Mucosa of stomach (tissue), 1 donor: ENCODE measurements at regions not wholly inside any gene's neighbourhood (a gene's known extent, or its start where the extent isn't known, plus 50 kb on each side); places are given as distances from the start of the nearest gene placed in this dataset.

Source experiments
- H3K27me3 ChIP-seq: one replicate; pipeline ENCODE4 v1.7.0; 2013; ENCODE audit warnings: mild to moderate bottlenecking, low read length; ENCODE audit not compliant: control insufficient read depth, insufficient read depth
- H3K36me3 ChIP-seq: one replicate; pipeline ENCODE4 v1.7.0; 2013; ENCODE audit warnings: low read length; ENCODE audit not compliant: control insufficient read depth, insufficient read depth
- H3K4me1 ChIP-seq: one replicate; pipeline ENCODE4 v1.7.0; 2013; ENCODE audit warnings: mild to moderate bottlenecking, low read length; ENCODE audit not compliant: control insufficient read depth, insufficient read depth
- H3K4me3 ChIP-seq: one replicate; pipeline ENCODE4 v1.7.0; 2013; ENCODE audit warnings: low read length
- H3K9ac ChIP-seq: one replicate; pipeline ENCODE4 v1.7.0; 2013; ENCODE audit warnings: mild to moderate bottlenecking, low read length, moderate library complexity
- H3K9me3 ChIP-seq: one replicate; pipeline ENCODE4 v1.7.0; 2013; ENCODE audit warnings: mild to moderate bottlenecking, low read length, moderate library complexity; ENCODE audit not compliant: control insufficient read depth
- donor health status: Pancreatic carcinoma.

DNA sequence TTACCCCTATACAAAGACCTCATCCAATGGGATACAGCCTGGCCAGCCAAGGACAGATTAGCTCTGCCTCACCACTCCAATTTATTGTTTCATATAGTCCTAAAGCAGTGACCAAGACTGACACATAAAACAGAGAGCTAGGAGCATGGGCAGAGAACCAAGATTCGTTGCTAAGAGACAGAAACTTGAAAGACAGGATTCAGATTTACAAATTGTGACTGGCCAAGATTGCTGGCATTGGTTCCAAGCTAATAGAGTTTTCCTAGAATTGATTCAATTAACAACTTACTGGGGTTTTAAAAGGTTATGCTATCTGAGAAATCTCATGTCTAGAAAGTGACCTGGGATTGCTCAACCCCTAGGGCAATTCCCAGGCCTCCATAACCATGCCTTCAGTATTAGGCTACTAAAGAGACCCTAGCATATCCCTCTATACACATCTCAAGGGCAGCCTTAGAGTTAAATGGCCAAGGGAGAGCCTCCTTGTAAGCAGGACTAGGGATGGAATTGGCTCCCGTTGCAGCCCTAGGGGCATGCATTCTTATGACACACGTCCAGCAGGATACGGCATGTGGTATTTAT, 75.6 kb downstream of the ICOS start:
- no peaks in the 10 kb centered on the region for H3K9me3 ChIP-seq
- H3K27me3 ChIP-seq, result no peaks in the 10 kb centered on the region
- H3K4me3 ChIP-seq, result no peak overlapping the region
- H3K9ac ChIP-seq, result no peak overlapping the region
- no peaks in the 10 kb centered on the region for H3K36me3 ChIP-seq
- peaks cover 12% of the 10 kb centered on the region for H3K4me1 ChIP-seq

DNA sequence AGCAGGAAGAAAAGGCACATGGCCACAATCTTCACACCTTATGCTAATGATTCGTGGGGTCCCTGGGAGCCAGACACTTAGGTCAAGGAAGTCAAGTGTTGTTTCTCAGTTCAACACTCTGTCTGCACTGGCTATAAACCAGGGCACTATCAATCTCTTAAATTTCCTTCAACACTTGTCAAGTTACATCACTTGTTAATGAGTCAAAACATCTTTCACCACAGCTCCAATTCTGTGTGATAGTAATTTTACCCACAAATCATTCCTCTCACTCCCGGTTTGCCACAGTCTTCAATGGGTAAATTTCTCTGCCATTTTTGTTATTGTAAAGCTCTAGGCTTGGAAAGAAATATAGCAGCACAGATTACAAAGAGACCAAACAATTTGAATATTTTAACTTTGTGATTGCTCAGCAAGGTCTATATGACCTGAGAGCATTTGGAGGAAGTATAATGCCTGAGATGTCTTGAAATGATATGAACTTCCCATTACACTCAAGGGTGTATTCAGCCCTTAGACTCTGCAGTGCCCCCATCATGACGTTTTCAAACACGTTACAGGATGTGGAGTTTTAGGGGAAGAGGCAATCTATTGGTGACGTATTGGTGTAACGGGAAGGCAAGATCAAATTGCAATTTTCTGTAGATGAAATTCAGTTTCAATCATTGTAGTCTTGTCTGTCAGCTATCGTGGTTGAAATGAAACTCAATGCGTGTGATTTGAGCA, 78.7 kb downstream of the ICOS start:
- no peak overlapping the region for H3K9ac ChIP-seq
- H3K36me3 ChIP-seq, result no peaks in the 10 kb centered on the region
- no peaks in the 10 kb centered on the region for H3K9me3 ChIP-seq
- H3K4me3 ChIP-seq, result no peak overlapping the region
- H3K4me1 ChIP-seq, result peaks cover 12% of the 10 kb centered on the region
- no peaks in the 10 kb centered on the region for H3K27me3 ChIP-seq

DNA sequence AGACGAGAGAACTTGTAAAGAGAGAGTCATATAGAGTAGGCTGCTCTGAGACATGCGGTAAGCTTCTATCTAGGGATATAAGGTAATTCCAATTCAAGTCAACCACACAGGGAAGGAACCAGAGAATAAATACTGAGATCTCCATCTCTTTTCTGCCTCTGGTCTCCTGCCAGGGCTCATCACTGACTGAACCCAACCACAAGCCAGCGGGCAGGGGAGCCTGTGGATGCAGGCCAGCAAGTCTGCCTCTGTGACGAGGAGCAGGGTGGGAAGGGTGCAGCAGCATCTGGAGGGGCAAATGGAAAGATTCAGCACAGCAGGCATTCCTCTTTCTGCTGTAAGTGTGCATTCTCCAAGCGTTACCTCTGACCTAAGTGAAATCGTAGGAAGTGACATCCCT, 82.2 kb downstream of the ICOS start:
- Histone ChIP-seq H3K27me3 (no peaks in the 10 kb centered on the region), H3K9me3 (no peaks in the 10 kb centered on the region), H3K4me1 (no peaks in the 10 kb centered on the region), H3K4me3 (no peak overlapping the region), H3K36me3 (no peaks in the 10 kb centered on the region), H3K9ac (no peak overlapping the region)

DNA sequence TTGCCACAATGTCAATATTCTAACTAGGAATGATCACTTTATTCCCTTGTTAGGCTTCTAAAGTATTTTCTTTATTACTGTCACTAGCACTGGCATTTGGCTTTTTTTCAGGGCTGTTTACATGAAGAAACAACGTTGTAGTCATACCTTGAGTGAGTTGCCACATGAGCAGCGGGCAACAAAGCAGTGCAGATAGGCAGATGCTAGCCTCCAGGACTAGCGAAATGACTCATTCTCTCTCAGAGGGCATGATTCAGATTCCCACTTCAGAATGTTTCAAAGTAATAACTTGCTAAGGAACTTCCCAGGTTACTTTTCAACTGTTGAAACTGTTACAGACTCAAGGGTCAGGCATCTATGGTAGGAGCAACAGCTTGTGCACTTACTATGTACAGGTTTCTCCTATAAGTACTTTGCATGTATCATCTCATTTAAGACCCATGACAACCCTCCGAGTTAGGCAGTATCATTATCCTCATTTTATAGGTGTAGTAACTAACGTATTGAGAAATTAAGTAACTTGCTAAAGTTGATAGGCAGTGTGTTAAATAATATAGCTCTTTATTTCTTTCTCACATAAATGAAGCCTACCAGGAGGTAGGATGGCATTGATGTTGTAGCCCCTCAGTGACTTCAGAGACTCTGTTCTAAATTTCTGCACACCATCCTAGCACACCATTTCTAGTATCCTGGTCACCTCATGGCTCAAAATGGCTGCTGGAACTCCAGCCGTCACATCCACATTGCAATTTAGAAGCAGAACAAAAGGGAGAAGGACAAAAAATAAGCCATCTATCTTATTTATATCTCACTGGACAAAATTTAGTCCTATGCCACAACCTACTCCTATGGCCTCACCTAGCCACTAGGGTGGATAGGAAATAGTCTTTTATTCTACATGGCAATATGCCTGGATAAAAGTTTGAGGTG, 83.3 kb downstream of the ICOS start:
- H3K4me1 ChIP-seq, result no peaks in the 10 kb centered on the region
- H3K9me3 ChIP-seq, result no peaks in the 10 kb centered on the region
- no peak overlapping the region for H3K9ac ChIP-seq
- H3K36me3 ChIP-seq, result no peaks in the 10 kb centered on the region
- no peak overlapping the region for H3K4me3 ChIP-seq
- H3K27me3 ChIP-seq, result no peaks in the 10 kb centered on the region

DNA sequence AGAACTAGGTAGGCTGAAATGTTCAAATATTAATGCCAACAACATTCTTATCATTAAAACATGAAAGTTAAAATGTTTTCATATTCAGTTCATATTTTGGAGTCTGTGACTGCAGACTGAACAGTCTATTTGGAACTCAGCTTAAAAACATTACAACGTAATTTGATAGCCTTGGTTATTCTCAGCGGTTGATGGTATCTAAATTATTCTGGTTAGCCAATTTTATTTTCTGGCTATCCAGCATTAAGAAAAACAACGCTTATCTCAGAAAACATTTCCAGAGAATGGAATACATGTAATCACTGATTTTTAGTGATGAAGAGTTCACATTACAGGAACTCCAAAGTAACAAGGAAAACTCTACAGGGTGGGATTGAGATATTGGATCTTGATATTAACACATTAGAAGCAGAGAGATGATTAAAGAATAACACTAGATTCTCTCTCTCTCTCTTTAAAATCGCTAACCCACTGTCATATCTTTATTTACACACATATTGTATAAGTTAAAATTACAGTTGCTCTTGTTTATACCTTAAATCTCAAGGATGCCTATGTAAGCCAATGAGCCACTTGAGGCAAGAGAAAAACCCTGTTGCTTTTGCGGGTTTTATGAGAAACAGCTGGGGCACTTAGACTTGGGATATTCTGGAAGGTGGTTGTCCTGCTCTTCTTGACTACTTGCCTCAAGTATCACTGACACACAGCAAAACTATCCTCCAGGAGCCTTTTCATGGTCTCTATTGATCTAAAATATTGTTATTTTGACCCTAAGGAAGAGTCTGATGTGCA, 84.9 kb downstream of the ICOS start:
- Histone ChIP-seq H3K4me3 (no peak overlapping the region), H3K9ac (no peak overlapping the region), H3K9me3 (no peaks in the 10 kb centered on the region), H3K36me3 (no peaks in the 10 kb centered on the region), H3K4me1 (no peaks in the 10 kb centered on the region), H3K27me3 (no peaks in the 10 kb centered on the region)

DNA sequence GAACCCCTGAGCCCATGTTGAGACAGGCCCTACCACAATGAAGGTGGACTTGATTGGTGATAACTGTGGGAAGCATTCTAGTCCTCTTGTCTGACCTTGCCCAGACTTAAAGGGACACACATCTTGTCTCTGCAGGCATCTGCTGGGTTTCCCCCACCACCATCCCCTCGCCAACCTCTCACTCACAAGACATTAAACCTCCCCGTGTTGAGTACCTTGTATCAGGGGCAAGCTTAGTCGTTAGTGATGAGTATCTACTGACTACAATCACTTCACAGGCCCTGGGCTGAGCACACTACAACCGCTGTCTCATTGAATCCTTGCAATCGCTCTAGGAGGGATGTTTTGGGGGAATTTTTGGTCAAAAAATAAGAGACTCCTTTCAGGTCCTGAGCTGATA, 86.0 kb downstream of the ICOS start:
- H3K9me3 ChIP-seq, result no peaks in the 10 kb centered on the region
- no peak overlapping the region for H3K4me3 ChIP-seq

DNA sequence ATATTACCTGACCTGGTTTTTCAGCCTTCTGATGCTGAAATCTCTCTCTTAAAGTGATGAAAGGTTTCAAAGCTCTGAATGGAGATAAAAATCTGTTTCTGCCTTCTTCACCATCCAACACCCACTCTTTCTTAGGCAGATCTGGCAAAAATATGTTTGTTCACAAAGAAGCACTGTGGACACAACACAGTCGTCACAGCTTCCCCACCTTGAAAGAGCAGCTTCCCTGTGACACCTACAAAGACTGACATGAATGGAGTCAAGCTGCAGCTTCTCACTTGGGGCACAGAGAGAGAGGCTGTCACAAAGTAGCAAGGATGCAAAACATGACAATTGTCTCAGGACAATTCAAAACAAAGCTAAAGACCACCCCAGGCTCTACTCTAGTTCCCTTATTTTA, 86.5 kb downstream of the ICOS start:
- Histone ChIP-seq H3K9me3 (no peaks in the 10 kb centered on the region), H3K4me1 (no peaks in the 10 kb centered on the region), H3K27me3 (no peaks in the 10 kb centered on the region), H3K4me3 (no peak overlapping the region), H3K9ac (no peak overlapping the region), H3K36me3 (no peaks in the 10 kb centered on the region)

More for the DNA sequence above, 86.0 kb downstream of the ICOS start:
- H3K36me3 ChIP-seq, result no peaks in the 10 kb centered on the region
- H3K27me3 ChIP-seq, result no peaks in the 10 kb centered on the region
- H3K4me1 ChIP-seq, result no peaks in the 10 kb centered on the region
- H3K9ac ChIP-seq, result no peak overlapping the region

DNA sequence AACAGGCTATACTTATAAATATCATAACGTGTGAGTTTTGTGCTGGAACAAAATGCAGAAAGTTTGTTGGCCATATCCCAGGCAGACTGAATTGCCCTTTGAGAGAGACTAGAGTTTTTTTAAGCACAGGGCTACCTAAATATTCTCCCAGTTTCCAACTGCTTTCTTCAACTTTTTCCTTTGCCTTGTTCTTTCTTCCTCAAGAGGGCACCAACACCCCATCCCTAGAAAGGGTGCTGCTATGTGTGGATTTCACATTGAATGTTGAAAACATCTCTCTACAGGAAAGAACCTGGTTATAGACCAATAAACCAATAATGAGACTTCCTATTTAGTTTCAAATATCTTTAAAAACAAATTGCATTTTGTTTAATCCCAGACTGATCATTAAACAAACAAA, 87.9 kb downstream of the ICOS start:
- no peaks in the 10 kb centered on the region for H3K27me3 ChIP-seq
- no peaks in the 10 kb centered on the region for H3K9me3 ChIP-seq
- no peak overlapping the region for H3K9ac ChIP-seq
- H3K36me3 ChIP-seq, result no peaks in the 10 kb centered on the region
- no peaks in the 10 kb centered on the region for H3K4me1 ChIP-seq
- H3K4me3 ChIP-seq, result no peak overlapping the region

DNA sequence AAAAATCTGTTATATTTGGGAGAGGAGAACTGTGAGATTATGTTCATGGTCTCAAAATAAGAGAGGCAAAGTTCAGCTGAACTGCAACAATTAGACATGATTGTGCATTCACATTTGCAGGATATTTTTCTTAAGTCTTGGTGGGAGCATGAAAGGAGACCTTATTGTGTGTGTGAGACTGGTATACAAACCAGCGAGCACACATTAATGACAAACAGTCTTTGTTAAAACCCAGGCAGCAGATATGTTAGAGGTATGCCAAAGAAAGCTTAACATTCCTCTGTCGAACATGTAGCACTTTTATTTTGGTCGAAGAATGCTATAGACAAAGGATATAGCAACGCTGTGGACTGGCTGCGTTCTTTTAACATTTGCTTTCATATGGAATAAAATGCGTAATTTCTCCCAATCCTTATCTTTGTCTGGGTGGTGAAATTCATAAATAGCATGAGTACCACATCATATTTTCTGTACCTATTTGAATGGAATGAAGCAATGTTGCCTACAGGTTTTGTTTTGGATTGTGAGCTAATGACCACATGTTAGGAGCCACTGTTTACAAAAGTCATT, 88.4 kb downstream of the ICOS start:
- Histone ChIP-seq H3K27me3 (no peaks in the 10 kb centered on the region), H3K9me3 (no peaks in the 10 kb centered on the region), H3K36me3 (no peaks in the 10 kb centered on the region), H3K4me3 (no peak overlapping the region), H3K9ac (no peak overlapping the region), H3K4me1 (no peaks in the 10 kb centered on the region)

DNA sequence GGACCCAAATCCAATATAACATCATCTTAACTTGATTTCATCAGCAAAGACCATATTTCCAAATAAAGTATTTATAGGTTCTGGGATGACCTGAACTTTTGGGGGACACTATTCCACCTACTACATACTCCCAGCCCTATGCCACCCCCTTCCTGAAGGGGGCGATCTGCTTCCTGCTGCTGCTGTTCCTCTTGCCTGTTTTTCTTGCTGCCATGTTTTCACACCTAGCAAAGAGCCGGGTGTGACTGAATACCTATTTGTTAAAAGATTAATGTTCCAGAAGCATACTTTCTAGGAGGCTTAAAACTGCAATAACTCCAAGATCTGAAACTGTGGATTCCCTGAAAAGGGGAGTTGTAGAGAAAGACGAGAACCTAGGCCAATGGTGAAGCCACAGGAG, 89.7 kb downstream of the ICOS start:
- H3K9ac ChIP-seq, result no peak overlapping the region
- H3K4me1 ChIP-seq, result peaks cover 5% of the 10 kb centered on the region
- H3K27me3 ChIP-seq, result no peaks in the 10 kb centered on the region
- no peak overlapping the region for H3K4me3 ChIP-seq
- no peaks in the 10 kb centered on the region for H3K9me3 ChIP-seq
- no peaks in the 10 kb centered on the region for H3K36me3 ChIP-seq

DNA sequence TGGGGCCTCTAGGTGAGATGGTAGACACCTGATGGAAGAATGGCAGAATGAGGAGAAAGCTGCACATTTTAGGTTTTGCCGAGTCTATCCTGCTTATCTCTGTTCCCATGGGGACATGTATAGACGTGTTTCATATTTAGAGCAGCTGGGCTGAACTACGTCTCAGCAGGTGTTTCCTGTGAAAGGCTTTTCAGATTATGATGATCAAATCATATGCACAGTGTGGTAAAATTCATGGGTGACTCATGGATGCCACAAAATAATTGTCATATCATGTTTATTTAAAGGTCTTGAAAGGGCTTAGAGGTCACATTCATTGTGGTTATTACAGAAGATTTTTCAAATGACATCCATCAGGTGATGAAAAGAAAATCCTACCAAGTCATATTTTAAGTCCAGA, 90.5 kb downstream of the ICOS start:
- Histone ChIP-seq H3K4me1 (peaks cover 5% of the 10 kb centered on the region), H3K27me3 (no peaks in the 10 kb centered on the region), H3K9me3 (no peaks in the 10 kb centered on the region), H3K4me3 (no peak overlapping the region), H3K36me3 (no peaks in the 10 kb centered on the region), H3K9ac (no peak overlapping the region)
